Activated CD4-positive, alpha-beta memory T cell treated with anti-CD3 and anti-CD28 coated beads, Interleukin-2, amount 10 ng/mL, durations not matched to agents 7 days and 5 days (primary cell): ENCODE measurements at regions not wholly inside any gene's neighbourhood (a gene's known extent, or its start where the extent isn't known, plus 50 kb on each side); places are given as distances from the start of the nearest gene placed in this dataset.

ENCODE experiments used
- CTCF ChIA-PET: fragments of 350-600 bp; sonication (Branson Sonifier 250); formaldehyde crosslinking; loops from one replicate; lab custom pipeline; 2021; ENCODE audit warnings: antibody characterized with exemption, inconsistent platforms; lab: Charles Lee
- POLR2A ChIA-PET: fragments of 350-600 bp; sonication (Branson Sonifier 250); formaldehyde crosslinking; loops from one replicate; lab custom pipeline; 2021; ENCODE audit warnings: antibody characterized with exemption; lab: Charles Lee
- DNase-seq: peaks from one replicate; pipeline ENCODE4 v3.0.0-alpha.2; 2020
- H3K27ac Mint-ChIP-seq: one replicate; pipeline ENCODE4 v1.8.0; 2021; ENCODE audit warnings: mild to moderate bottlenecking, mixed read lengths
- H3K27me3 Mint-ChIP-seq: one replicate; pipeline ENCODE4 v1.8.0; 2021; ENCODE audit warnings: mixed read lengths
- H3K36me3 Mint-ChIP-seq: one replicate; pipeline ENCODE4 v1.8.0; 2021; ENCODE audit warnings: low read depth, mixed read lengths
- H3K4me1 Mint-ChIP-seq: one replicate; pipeline ENCODE4 v1.8.0; 2021; ENCODE audit warnings: mixed read lengths
- H3K4me3 Mint-ChIP-seq: one replicate; pipeline ENCODE4 v1.8.0; 2021; ENCODE audit warnings: mild to moderate bottlenecking, mixed read lengths
- H3K9me3 Mint-ChIP-seq: one replicate; pipeline ENCODE4 v1.8.0; 2021; ENCODE audit warnings: mixed read lengths

DNA sequence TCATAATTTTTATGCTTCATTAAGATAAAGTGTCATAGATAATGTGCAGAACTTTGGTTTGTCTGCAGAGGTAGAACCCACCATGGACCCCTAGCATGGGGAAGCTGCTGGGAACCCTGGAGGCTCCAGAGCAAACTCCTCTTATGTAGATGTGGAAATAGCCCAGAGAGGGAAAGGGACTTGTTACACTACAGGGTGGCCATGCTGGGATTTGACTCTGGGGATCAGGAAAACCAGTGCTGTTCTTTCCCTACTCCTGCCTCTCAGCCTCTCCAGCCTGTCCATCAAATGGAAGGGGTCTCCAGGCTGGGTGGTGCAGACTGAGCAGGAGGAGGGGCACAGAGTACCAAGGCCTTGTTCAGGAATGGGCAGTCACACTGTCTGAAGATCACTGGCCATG lies 54.2 kb downstream of the MSX1 start:
- no peak overlapping the region for H3K4me3 Mint-ChIP-seq
- no peak overlapping the region for H3K27ac Mint-ChIP-seq
- DNase-seq: no peak
- no peaks in the 10 kb centered on the region for H3K4me1 Mint-ChIP-seq
- ChIA-PET CTCF (no interaction called here), POLR2A (no interaction called here)
- no peaks in the 10 kb centered on the region for H3K36me3 Mint-ChIP-seq
- peaks cover 5% of the 10 kb centered on the region for H3K27me3 Mint-ChIP-seq
- no peaks in the 10 kb centered on the region for H3K9me3 Mint-ChIP-seq

GRCh38 chr4:4914059-4914820 lies 54.8 kb downstream of the MSX1 start:
- Mint-ChIP-seq H3K4me1 (no peaks in the 10 kb centered on the region), H3K36me3 (no peaks in the 10 kb centered on the region), H3K9me3 (no peaks in the 10 kb centered on the region), H3K4me3 (no peak overlapping the region), H3K27ac (no peak overlapping the region), H3K27me3 (no peaks in the 10 kb centered on the region)
- no peak for DNase-seq
- ChIA-PET POLR2A (no interaction called here), CTCF (no interaction called here)

DNA sequence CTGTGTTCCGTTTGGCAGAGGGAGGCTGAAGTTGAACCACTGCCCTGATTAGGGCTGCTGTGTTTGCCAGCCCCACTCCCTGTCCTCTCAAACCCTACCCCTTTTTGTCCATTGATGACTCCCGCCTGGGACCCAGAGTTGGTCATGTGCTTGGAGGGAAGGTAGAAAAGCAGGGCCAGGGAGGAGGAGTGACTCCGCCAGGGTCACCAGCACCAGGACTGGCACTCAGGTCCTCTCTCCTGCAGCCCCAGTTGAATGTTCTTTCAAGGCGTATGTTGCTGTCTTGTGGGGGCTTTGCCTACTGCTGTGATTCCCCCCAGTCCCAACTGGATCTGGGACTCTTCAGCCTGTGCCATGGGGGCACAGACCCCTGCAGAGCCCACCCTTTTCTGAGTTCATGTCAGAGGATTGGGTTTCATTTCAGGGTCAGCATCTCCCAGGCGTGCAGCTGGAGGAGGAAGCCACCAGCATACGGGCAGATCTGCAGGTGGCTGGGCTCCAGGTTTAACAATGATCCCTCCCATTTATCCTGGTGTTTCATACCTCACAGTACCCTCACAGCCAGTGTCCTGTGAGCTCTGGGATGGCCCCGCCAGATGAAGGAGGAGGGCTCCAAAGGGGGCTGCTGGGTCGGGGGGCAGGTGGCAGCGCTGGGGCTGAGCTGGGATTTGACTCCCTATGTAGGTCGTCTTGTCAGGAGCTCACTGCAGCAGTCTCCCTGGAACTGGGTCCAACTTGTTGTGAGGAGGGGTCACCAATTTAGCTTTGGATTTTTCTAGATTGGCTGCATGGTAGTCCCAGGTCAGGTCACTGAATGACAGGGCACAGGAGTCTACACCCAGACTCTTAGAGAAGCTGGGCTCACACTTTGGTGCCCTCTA lies 55.7 kb downstream of the MSX1 start:
- Mint-ChIP-seq H3K27ac (no peak overlapping the region), H3K4me1 (no peaks in the 10 kb centered on the region), H3K36me3 (no peaks in the 10 kb centered on the region), H3K9me3 (no peaks in the 10 kb centered on the region), H3K4me3 (no peak overlapping the region), H3K27me3 (no peaks in the 10 kb centered on the region)
- no peak for DNase-seq
- CTCF ChIA-PET: no interaction called here
- POLR2A ChIA-PET: no interaction called here

DNA sequence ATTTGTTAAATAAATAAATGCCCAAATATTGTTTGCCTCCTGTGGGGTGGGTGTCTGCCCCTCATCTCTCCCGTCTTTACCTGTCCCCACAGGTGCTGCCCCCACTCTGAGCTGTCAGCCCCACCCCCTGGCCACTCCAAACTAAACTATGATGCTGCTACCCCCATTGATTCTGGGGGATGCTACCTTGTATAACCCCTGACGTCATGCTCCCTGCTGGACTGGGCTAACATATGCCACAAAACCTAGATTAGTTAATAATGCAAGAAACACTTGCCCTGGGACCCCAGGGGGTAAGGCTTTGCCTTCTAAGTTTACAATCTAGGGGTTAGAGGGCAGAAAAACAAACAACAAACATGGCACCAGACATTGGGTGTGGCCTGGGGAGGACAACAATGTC lies 58.6 kb downstream of the MSX1 start:
- Mint-ChIP-seq H3K4me1 (peaks cover 9% of the 10 kb centered on the region), H3K36me3 (no peaks in the 10 kb centered on the region), H3K9me3 (no peaks in the 10 kb centered on the region), H3K27ac (no peak overlapping the region), H3K27me3 (no peaks in the 10 kb centered on the region), H3K4me3 (no peak overlapping the region)
- POLR2A ChIA-PET: no interaction called here
- CTCF ChIA-PET: no interaction called here
- no peak for DNase-seq

GRCh38 chr4:4919927-4920326 lies 60.5 kb downstream of the MSX1 start:
- H3K27ac Mint-ChIP-seq: no peak overlapping the region
- no peaks in the 10 kb centered on the region for H3K36me3 Mint-ChIP-seq
- H3K4me1 Mint-ChIP-seq: peaks cover 11% of the 10 kb centered on the region
- DNase-seq: no peak
- POLR2A ChIA-PET: no interaction called here
- CTCF ChIA-PET: no interaction called here
- no peak overlapping the region for H3K4me3 Mint-ChIP-seq
- peaks cover 4% of the 10 kb centered on the region for H3K9me3 Mint-ChIP-seq
- H3K27me3 Mint-ChIP-seq: no peaks in the 10 kb centered on the region

DNA sequence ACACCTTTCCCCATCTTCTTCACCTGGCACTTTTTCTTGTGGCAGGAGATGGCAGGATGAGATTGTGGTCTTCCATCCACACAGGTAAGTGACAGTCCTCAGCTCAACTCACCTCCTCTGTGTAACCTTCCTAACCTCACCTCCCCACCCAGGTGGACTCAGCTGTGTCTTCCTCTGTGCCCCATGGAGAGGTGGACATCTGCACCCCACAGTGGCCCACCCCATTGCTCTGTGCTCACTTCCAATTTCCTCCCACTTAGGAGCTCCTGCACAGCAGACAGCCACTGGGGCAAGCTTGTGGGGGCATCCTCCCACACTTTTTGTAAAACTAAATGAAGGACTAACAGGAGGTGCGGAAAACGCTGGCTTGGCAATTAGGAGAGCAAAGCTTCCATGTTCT lies 61.6 kb downstream of the MSX1 start:
- no peak for DNase-seq
- Mint-ChIP-seq H3K4me1 (peaks cover 11% of the 10 kb centered on the region), H3K36me3 (no peaks in the 10 kb centered on the region), H3K27ac (no peak overlapping the region), H3K4me3 (no peak overlapping the region), H3K27me3 (no peaks in the 10 kb centered on the region), H3K9me3 (peaks cover 5% of the 10 kb centered on the region)
- ChIA-PET POLR2A (no interaction called here), CTCF (no interaction called here)

GRCh38 chr4:4922441-4922840 lies 63.0 kb downstream of the MSX1 start:
- Mint-ChIP-seq H3K4me1 (peaks cover 11% of the 10 kb centered on the region), H3K9me3 (peaks cover 5% of the 10 kb centered on the region), H3K4me3 (no peak overlapping the region), H3K27ac (no peak overlapping the region), H3K27me3 (no peaks in the 10 kb centered on the region), H3K36me3 (no peaks in the 10 kb centered on the region)
- ChIA-PET CTCF (no interaction called here), POLR2A (no interaction called here)
- DNase-seq: no peak

DNA sequence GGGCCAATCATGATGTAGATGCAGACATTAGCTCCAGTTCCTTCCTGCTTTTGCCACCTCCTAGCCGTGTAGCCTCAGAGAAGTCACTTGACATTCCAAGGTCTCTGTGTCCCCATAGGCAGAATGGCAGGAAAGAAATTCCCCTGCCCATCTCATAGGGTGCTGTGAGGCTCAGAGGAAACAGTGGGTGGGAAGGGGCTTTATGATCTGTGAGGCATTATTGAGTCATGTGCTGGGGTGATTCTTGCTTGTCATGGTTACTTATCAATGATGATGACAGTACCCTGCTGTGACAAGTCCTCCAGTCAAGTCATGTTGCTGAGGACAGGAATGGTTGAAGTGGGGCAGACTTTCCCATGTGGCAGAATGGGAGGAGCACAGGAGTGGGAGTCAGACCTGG lies 63.7 kb downstream of the MSX1 start:
- DNase-seq: no peak
- peaks cover 5% of the 10 kb centered on the region for H3K9me3 Mint-ChIP-seq
- CTCF ChIA-PET: no interaction called here
- no peak overlapping the region for H3K27ac Mint-ChIP-seq
- H3K27me3 Mint-ChIP-seq: no peaks in the 10 kb centered on the region
- H3K4me3 Mint-ChIP-seq: no peak overlapping the region
- H3K36me3 Mint-ChIP-seq: no peaks in the 10 kb centered on the region
- H3K4me1 Mint-ChIP-seq: peaks cover 11% of the 10 kb centered on the region
- POLR2A ChIA-PET: no interaction called here

DNA sequence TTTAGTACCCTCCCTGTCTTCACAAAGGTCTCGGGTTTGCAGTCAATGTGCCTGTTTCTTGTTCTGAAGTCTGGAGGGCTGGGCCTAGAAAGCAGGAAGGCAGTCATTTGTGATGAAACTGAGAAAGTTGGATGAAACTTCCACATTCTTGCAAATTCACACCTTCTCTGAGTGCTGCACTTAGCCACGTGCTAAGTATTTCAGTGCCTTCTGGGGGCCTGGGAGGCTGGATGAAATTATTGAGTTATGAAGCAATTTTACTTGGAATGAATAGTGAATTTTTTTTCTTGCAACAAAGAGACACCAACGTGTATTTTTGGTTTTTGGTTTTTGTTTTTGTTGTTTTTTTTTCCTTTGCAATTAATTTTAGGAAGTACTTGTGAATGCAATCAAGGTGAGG lies 71.2 kb downstream of the MSX1 start:
- H3K27ac Mint-ChIP-seq: no peak overlapping the region
- ChIA-PET POLR2A (no interaction called here), CTCF (no interaction called here)
- DNase-seq: no peak
- peaks cover 3% of the 10 kb centered on the region for H3K27me3 Mint-ChIP-seq
- H3K4me3 Mint-ChIP-seq: no peak overlapping the region
- H3K4me1 Mint-ChIP-seq: no peaks in the 10 kb centered on the region
- no peaks in the 10 kb centered on the region for H3K36me3 Mint-ChIP-seq
- no peaks in the 10 kb centered on the region for H3K9me3 Mint-ChIP-seq

DNA sequence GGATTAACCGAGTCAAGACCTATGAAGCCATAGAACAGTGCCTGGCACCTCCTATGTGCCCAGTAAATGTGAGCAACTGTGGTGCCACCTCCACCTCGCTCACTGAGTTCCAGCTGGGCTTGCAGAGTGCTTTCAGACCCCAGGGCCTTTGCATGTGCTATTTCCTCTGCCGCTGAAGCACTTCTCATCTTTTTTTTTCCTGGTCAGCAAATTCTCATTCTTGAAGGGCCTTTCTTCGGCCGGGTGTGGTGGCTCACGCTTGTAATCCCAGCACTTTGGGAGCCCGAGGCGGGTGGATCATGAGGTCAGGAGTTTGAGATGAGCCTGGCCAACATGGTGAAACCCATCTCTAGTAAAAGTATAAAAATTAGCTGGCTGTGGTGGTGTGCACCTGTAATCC lies 76.5 kb downstream of the MSX1 start:
- H3K27me3 Mint-ChIP-seq: no peaks in the 10 kb centered on the region

GRCh38 chr4:4937926-4938325 lies 78.5 kb downstream of the MSX1 start:
- no peaks in the 10 kb centered on the region for H3K27me3 Mint-ChIP-seq
- ChIA-PET CTCF (no interaction called here), POLR2A (no interaction called here)
- no peak overlapping the region for H3K27ac Mint-ChIP-seq
- DNase-seq: no peak
- no peak overlapping the region for H3K4me3 Mint-ChIP-seq
- no peaks in the 10 kb centered on the region for H3K36me3 Mint-ChIP-seq
- no peaks in the 10 kb centered on the region for H3K4me1 Mint-ChIP-seq
- peaks cover 5% of the 10 kb centered on the region for H3K9me3 Mint-ChIP-seq

More for the DNA sequence above, 76.5 kb downstream of the MSX1 start:
- CTCF ChIA-PET: no interaction called here
- DNase-seq: no peak
- peaks cover 5% of the 10 kb centered on the region for H3K9me3 Mint-ChIP-seq
- no peaks in the 10 kb centered on the region for H3K36me3 Mint-ChIP-seq
- H3K4me3 Mint-ChIP-seq: no peak overlapping the region
- no peak overlapping the region for H3K27ac Mint-ChIP-seq
- no peaks in the 10 kb centered on the region for H3K4me1 Mint-ChIP-seq
- POLR2A ChIA-PET: no interaction called here

DNA sequence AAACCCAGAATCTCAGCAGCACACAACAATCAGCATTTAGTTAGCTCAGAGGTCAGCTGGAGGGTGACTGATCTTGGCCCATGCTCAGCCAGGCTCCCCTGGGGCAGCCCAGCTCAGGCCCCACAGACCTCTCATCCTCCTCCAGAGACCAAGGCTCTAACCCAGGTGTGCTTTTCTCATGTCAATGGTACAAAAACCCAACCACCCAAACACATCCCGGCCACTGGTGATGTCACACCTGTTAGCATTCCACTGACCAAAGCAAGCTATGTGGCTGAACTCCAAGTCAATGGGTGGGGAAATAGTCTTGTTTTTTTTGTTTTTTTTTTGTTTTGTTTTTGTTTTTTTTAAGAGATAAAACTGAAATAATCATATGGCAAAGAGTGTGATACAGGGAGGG lies 77.5 kb downstream of the CYTL1 start:
- no peak overlapping the region for H3K4me3 Mint-ChIP-seq

DNA sequence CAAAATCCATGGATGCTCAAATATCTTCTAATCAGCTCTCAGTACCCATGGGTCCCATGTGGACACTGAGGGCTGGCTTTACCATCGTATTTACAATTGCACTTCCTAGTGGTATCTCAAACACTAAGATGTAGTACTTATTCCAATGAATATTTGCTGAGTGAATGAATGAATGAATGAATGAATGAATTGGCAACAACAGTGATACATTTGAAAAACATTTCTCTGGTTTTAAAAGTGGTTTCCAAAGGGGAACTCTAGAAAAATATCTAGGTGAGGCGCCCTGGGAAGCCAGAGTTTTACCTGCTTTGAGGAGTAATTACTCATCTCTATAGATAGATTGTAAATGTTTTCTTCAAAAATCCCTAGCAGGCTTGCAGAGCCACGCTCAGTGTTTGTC lies 76.6 kb downstream of the CYTL1 start:
- Mint-ChIP-seq H3K36me3 (no peaks in the 10 kb centered on the region), H3K27me3 (no peaks in the 10 kb centered on the region), H3K27ac (no peak overlapping the region), H3K4me1 (peaks cover 11% of the 10 kb centered on the region), H3K9me3 (peaks cover 4% of the 10 kb centered on the region), H3K4me3 (no peak overlapping the region)
- ChIA-PET CTCF (no interaction called here), POLR2A (no interaction called here)
- no peak for DNase-seq

More for the DNA sequence above, 77.5 kb downstream of the CYTL1 start:
- CTCF ChIA-PET: interaction anchor here (0.6 kb wide), 1 partner anchor 354 kb away, joined by 7 read pairs; no protein-coding TSS in a partner anchor
- Mint-ChIP-seq H3K27ac (no peak overlapping the region), H3K4me1 (peaks cover 11% of the 10 kb centered on the region), H3K36me3 (no peaks in the 10 kb centered on the region), H3K27me3 (no peaks in the 10 kb centered on the region), H3K9me3 (peaks cover 4% of the 10 kb centered on the region)
- no peak for DNase-seq
- POLR2A ChIA-PET: no interaction called here
